OCI-LY1 (cell line): ENCODE measurements at regions not wholly inside any gene's neighbourhood (a gene's known extent, or its start where the extent isn't known, plus 50 kb on each side); places are given as distances from the start of the nearest gene placed in this dataset.
"Not testable (repeated sequence)": the region's sequence is repeated elsewhere in the genome, so short reads cannot be mapped to it uniquely, and the experiment has no call there.

ENCODE experiments used
- H2AFZ ChIP-seq: fragments of 200-600 bp; sonication (generic), shearing (Covaris generic); 2 replicates; pipeline ENCODE4 v1.6.0; 2014; ENCODE audit warnings: antibody characterized with exemption, mild to moderate bottlenecking, low read length
- H3F3A ChIP-seq: fragments of 200-600 bp; sonication (generic), shearing (Covaris generic); 2 replicates; pipeline ENCODE4 v1.6.0; 2014; ENCODE audit warnings: mild to moderate bottlenecking, antibody characterized with exemption, low read length, moderate library complexity; ENCODE audit not compliant: insufficient read depth
- H3K27ac ChIP-seq: fragments of 200-600 bp; sonication (generic); 2 replicates; pipeline ENCODE4 v1.5.1; 2014; ENCODE audit warnings: low read length, mixed run types, mild to moderate bottlenecking, low read depth; ENCODE audit not compliant: poor library complexity, severe bottlenecking
- H3K27me3 ChIP-seq: fragments of 200-600 bp; sonication (generic); 2 replicates; pipeline ENCODE4 v1.6.0; 2014; ENCODE audit warnings: antibody characterized with exemption, mild to moderate bottlenecking, low read length, moderate library complexity; ENCODE audit not compliant: insufficient read depth
- H3K36me3 ChIP-seq: fragments of 200-600 bp; sonication (generic); 2 replicates; pipeline ENCODE4 v1.6.1; 2014; ENCODE audit warnings: mild to moderate bottlenecking, antibody characterized with exemption, low read length, moderate library complexity, mixed read lengths; ENCODE audit not compliant: insufficient read depth
- H3K4me1 ChIP-seq: fragments of 200-600 bp; sonication (generic); 2 replicates; pipeline ENCODE4 v1.5.1; 2014; ENCODE audit warnings: mild to moderate bottlenecking, low read length, moderate library complexity; ENCODE audit not compliant: insufficient read depth, severe bottlenecking
- H3K4me2 ChIP-seq: fragments of 200-600 bp; sonication (generic), shearing (Covaris generic); 2 replicates; pipeline ENCODE4 v1.6.1; 2014; ENCODE audit warnings: low read length
- H3K4me3 ChIP-seq: fragments of 200-600 bp; sonication (generic); 2 replicates; pipeline ENCODE4 v1.5.1; 2014; ENCODE audit warnings: low read length, low read depth, mild to moderate bottlenecking, mixed read lengths; ENCODE audit not compliant: poor library complexity, severe bottlenecking
- H3K79me2 ChIP-seq: fragments of 200-600 bp; shearing (Covaris generic); 2 replicates; pipeline ENCODE4 v1.6.1; 2016; ENCODE audit warnings: mixed run types, low read length, mixed read lengths; ENCODE audit not compliant: insufficient read depth
- H3K9ac ChIP-seq: fragments of 200-600 bp; sonication (generic), shearing (Covaris generic); 2 replicates; pipeline ENCODE4 v1.6.1; 2014; ENCODE audit warnings: mild to moderate bottlenecking, low read length, mixed read lengths
- H3K9me2 ChIP-seq: fragments of 200-600 bp; sonication (generic), shearing (Covaris generic); 2 replicates; pipeline ENCODE4 v1.6.1; 2014; ENCODE audit warnings: low read depth, mild to moderate bottlenecking, low read length, mixed read lengths
- H3K9me3 ChIP-seq: fragments of 200-600 bp; shearing (Covaris generic); 2 replicates; pipeline ENCODE4 v1.6.1; 2014; ENCODE audit warnings: low read length, mixed read lengths
- H4K20me1 ChIP-seq: fragments of 200-600 bp; sonication (generic), shearing (Covaris generic); 2 replicates; pipeline ENCODE4 v1.6.0; 2016; ENCODE audit warnings: mild to moderate bottlenecking, low read length; ENCODE audit not compliant: insufficient read depth
- CTCF ChIP-seq: fragments of 200-600 bp; sonication (generic), shearing (Covaris generic); IDR thresholded peaks from 2 replicates; pipeline ENCODE4 v1.5.1; 2017; ENCODE audit warnings: mild to moderate bottlenecking, antibody characterized with exemption, low read length, moderate library complexity, mixed read lengths
- EZH2 ChIP-seq: fragments of 200-600 bp; sonication (generic), shearing (Covaris generic); IDR thresholded peaks from 2 replicates; pipeline ENCODE4 v1.8.0; 2017; ENCODE audit warnings: borderline replicate concordance, mixed run types, mild to moderate bottlenecking, antibody characterized with exemption, low read length, moderate library complexity, mixed read lengths

DNA sequence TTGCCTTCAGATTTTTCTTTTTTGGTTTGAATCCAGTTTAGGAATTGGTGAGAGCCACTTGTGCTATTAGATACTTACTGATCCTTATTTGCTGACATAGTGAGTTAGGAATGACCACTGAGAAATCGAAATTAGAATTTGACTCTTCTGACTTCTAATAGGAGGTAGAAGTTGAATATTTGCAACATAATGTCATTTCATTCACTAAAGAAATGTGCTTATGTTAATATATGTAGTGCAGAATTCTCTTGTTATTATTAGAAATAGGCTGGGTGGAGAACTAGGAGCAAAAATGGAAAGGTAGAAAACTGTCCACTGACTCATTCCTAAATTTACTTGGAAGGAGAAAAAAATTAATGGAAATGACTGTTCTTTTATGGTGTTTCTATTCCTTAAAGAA, 538.2 kb upstream of the SGO1 start:
- TF ChIP-seq CTCF (no peak), EZH2 (no peak)
- Histone ChIP-seq H2AFZ (no peak overlapping the region), H3F3A (no peaks in the 10 kb centered on the region), H4K20me1 (no peaks in the 10 kb centered on the region), H3K27me3 (no peaks in the 10 kb centered on the region), H3K36me3 (no peaks in the 10 kb centered on the region), H3K9me3 (no peaks in the 10 kb centered on the region), H3K4me3 (no peak overlapping the region), H3K9me2 (no peaks in the 10 kb centered on the region), H3K9ac (no peak overlapping the region), H3K27ac (no peak overlapping the region), H3K4me2 (no peak overlapping the region), H3K79me2 (no peaks in the 10 kb centered on the region), H3K4me1 (no peaks in the 10 kb centered on the region)

DNA sequence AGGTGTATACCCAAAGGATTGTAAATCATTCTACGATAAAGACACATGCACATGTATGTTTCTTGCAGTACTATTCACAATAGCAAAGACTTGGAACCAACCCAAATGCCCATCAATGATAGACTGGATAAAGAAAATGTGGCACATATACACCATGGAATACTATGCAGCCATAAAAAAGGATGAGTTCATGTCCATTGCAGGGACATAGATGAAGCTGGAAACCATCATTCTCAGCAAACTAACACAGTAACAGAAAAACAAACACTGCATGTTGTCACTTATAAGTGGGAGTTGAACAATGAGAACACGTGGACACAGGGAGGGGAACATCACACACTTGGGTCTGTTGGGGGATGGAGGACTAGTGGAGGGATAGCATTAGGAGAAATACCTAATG, 530.4 kb upstream of the SGO1 start:
- not testable (repeated sequence) for H3K36me3 ChIP-seq, H3K4me2 ChIP-seq, H3K9ac ChIP-seq, H3K4me3 ChIP-seq, H2AFZ ChIP-seq, H3K9me3 ChIP-seq, H3K27me3 ChIP-seq, H3K4me1 ChIP-seq, H3K79me2 ChIP-seq, H3K9me2 ChIP-seq, H3F3A ChIP-seq, H4K20me1 ChIP-seq, H3K27ac ChIP-seq

DNA sequence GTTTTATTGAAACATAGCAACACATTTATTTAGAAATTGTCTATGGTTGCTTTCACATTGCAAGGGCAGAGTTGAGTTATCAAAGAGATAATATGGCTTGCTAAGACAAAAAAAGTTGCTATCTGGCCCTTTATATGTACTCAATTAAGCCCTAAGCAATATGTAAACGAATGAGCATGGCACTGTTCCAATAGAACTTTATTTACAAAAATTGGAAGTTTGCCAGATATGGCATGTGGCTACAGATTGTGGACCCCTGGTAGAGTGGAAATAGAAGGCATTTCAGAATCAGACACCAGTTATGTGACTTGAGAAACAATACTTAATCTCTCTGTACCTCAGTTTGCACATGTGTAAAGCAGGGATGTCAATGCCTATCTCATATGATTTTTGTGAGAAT, 515.6 kb upstream of the SGO1 start:
- Histone ChIP-seq H3K4me3 (no peak overlapping the region), H3F3A (no peaks in the 10 kb centered on the region), H3K4me1 (no peaks in the 10 kb centered on the region), H3K27me3 (no peaks in the 10 kb centered on the region), H3K9ac (no peak overlapping the region), H3K9me3 (no peaks in the 10 kb centered on the region), H3K79me2 (no peaks in the 10 kb centered on the region), H4K20me1 (no peaks in the 10 kb centered on the region), H3K9me2 (no peaks in the 10 kb centered on the region), H2AFZ (no peak overlapping the region), H3K36me3 (no peaks in the 10 kb centered on the region), H3K27ac (no peak overlapping the region), H3K4me2 (no peak overlapping the region)
- TF ChIP-seq EZH2 (no peak), CTCF (no peak)

DNA sequence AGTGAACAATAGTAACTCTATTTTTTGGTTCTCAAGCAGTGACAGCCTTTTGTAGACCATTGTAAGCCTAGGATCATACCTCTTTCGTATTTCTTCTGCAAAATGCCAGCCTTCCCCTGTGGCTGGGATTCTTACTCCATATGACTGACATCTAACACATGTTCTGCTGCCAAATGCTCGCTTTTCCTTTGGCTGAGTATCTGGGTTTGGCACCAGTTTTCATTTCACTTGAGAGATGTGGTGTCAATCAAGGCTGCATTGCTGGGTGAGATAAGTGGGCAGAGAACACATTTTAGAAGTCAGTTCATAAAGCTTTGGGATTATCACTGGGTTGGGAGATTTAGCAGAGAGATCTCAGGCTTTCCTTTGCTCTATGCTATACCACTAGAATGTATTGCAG, 514.7 kb upstream of the SGO1 start:
- H3K9me2 ChIP-seq: no peaks in the 10 kb centered on the region
- no peaks in the 10 kb centered on the region for H4K20me1 ChIP-seq
- no peaks in the 10 kb centered on the region for H3K4me1 ChIP-seq
- H3K4me2 ChIP-seq: no peak overlapping the region
- H3K9me3 ChIP-seq: no peaks in the 10 kb centered on the region
- H3K4me3 ChIP-seq: no peak overlapping the region
- no peak overlapping the region for H3K9ac ChIP-seq
- H3K36me3 ChIP-seq: no peaks in the 10 kb centered on the region
- H2AFZ ChIP-seq: no peak overlapping the region
- H3F3A ChIP-seq: no peaks in the 10 kb centered on the region
- TF ChIP-seq CTCF (no peak), EZH2 (no peak)
- H3K27me3 ChIP-seq: no peaks in the 10 kb centered on the region
- H3K79me2 ChIP-seq: no peaks in the 10 kb centered on the region
- H3K27ac ChIP-seq: no peak overlapping the region
